IMR-90 (cell line): ENCODE measurements at regions not wholly inside any gene's neighbourhood (a gene's known extent, or its start where the extent isn't known, plus 50 kb on each side); places are given as distances from the start of the nearest gene placed in this dataset.

Experiments
- ATAC-seq: fragments of 200-7000 bp; cut with Tn5 transposase; 2 replicates; pipeline ENCODE4 v1.9.1; 2020; ENCODE audit warnings: low read depth, mild to moderate bottlenecking, moderate library complexity
- BruUV-seq: library from RNA; stranded (reverse); fragments of 400-500 nt; replicated peaks from 2 replicates; lab custom pipeline; 2021; lab: Mats Ljungman, UMichigan
- CTCF ChIA-PET: fragments of 300-600 bp; formaldehyde crosslinking; extraction: SDS; loops from one replicate; lab custom pipeline; 2021; ENCODE audit warnings: antibody characterized with exemption; lab: Yijun Ruan, JAX
- POLR2A ChIA-PET: fragments of 300-600 bp; sonication (Branson Sonifier 250); formaldehyde crosslinking; loops from one replicate; lab custom pipeline; 2022; ENCODE audit warnings: antibody characterized with exemption; ENCODE audit not compliant: unreplicated experiment; lab: Charles Lee
- DNase-seq: peaks from one replicate; pipeline ENCODE4 v3.0.0; 2013
- H2AFZ ChIP-seq: replicated peaks from 2 replicates; pipeline ENCODE3; 2013; ENCODE audit warnings: low read length, mild to moderate bottlenecking; ENCODE audit not compliant: poor library complexity
- H2AK5ac ChIP-seq: 2 replicates; pipeline ENCODE4 v1.6.1; 2013; ENCODE audit warnings: low read depth, low read length, inconsistent platforms
- H2AK9ac ChIP-seq: replicated peaks from 2 replicates; pipeline ENCODE3; 2013; ENCODE audit warnings: mild to moderate bottlenecking, low read depth, low read length, moderate library complexity; ENCODE audit not compliant: poor library complexity
- H2BK120ac ChIP-seq: 2 replicates; pipeline ENCODE4 v1.6.1; 2013; ENCODE audit warnings: low read depth, low read length, inconsistent platforms
- H2BK15ac ChIP-seq: 3 replicates; pipeline ENCODE4 v1.6.1; 2013; ENCODE audit warnings: low read depth, low read length, inconsistent platforms
- H2BK20ac ChIP-seq: 2 replicates; pipeline ENCODE4 v1.6.1; 2013; ENCODE audit warnings: low read depth, mild to moderate bottlenecking, inconsistent platforms, low read length, moderate library complexity
- H2BK5ac ChIP-seq: 2 replicates; pipeline ENCODE4 v1.6.1; 2013; ENCODE audit warnings: mild to moderate bottlenecking, low read depth, low read length, inconsistent platforms; ENCODE audit not compliant: poor library complexity, severe bottlenecking
- H3K14ac ChIP-seq: replicated peaks from 2 replicates; pipeline ENCODE4 v1.6.1; 2013; ENCODE audit warnings: low read depth, low read length, inconsistent platforms
- H3K18ac ChIP-seq: 2 replicates; pipeline ENCODE4 v1.6.1; 2013; ENCODE audit warnings: low read depth, low read length, control low read depth
- H3K23ac ChIP-seq: 2 replicates; pipeline ENCODE4 v1.6.1; 2013; ENCODE audit warnings: low read depth, low read length, inconsistent platforms
- H3K27ac ChIP-seq: 2 replicates; pipeline ENCODE4 v1.5.1; 2013; ENCODE audit warnings: mild to moderate bottlenecking, control low read depth, low read length; ENCODE audit not compliant: insufficient read depth
- H3K27me3 ChIP-seq: 2 replicates; pipeline ENCODE4 v1.6.1; 2013; ENCODE audit warnings: low read length; ENCODE audit not compliant: control insufficient read depth, insufficient read depth
- H3K36me3 ChIP-seq: 2 replicates; pipeline ENCODE4 v1.6.1; 2013; ENCODE audit warnings: low read length, mixed read lengths; ENCODE audit not compliant: control insufficient read depth, insufficient read depth
- H3K4ac ChIP-seq: 2 replicates; pipeline ENCODE4 v1.6.1; 2013; ENCODE audit warnings: low read depth, low read length, inconsistent platforms
- H3K4me1 ChIP-seq: 2 replicates; pipeline ENCODE4 v1.6.1; 2013; ENCODE audit warnings: low read length, mixed read lengths; ENCODE audit not compliant: control insufficient read depth, insufficient read depth
- H3K4me2 ChIP-seq: 2 replicates; pipeline ENCODE4 v1.6.1; 2013; ENCODE audit warnings: low read depth, mild to moderate bottlenecking, control low read depth, low read length, moderate library complexity
- H3K4me3 ChIP-seq: 2 replicates; pipeline ENCODE4 v1.5.1; 2013; ENCODE audit warnings: low read depth, mild to moderate bottlenecking, control low read depth, low read length, moderate library complexity; ENCODE audit not compliant: insufficient read depth
- H3K56ac ChIP-seq: 2 replicates; pipeline ENCODE4 v1.6.1; 2013; ENCODE audit warnings: low read length, inconsistent platforms; ENCODE audit not compliant: insufficient read depth; ENCODE audit errors: extremely low read depth
- H3K79me1 ChIP-seq, 2 experiments: 2 replicates each; pipeline ENCODE4 v1.6.1; 2013; ENCODE audit warnings: low read length in 2 of 2, inconsistent platforms in 1 of 2, low read depth in 1 of 2
- H3K9ac ChIP-seq: 2 replicates; pipeline ENCODE4 v1.6.1; 2013; ENCODE audit warnings: low read depth, low read length, control low read depth
- H3K9me1 ChIP-seq: 2 replicates; pipeline ENCODE4 v1.6.1; 2013; ENCODE audit warnings: low read length, inconsistent platforms; ENCODE audit not compliant: insufficient read depth
- H3K9me3 ChIP-seq: 2 replicates; pipeline ENCODE4 v1.6.1; 2013; ENCODE audit warnings: low read length; ENCODE audit not compliant: control insufficient read depth, insufficient read depth
- H4K20me1 ChIP-seq: 2 replicates; pipeline ENCODE4 v1.6.1; 2013; ENCODE audit warnings: low read length, inconsistent platforms; ENCODE audit not compliant: insufficient read depth
- H4K5ac ChIP-seq: 2 replicates; pipeline ENCODE4 v1.6.1; 2013; ENCODE audit warnings: mild to moderate bottlenecking, low read depth, low read length, control low read depth
- H4K8ac ChIP-seq, 2 experiments: 2 replicates each; pipeline ENCODE4 v1.6.1; 2013; ENCODE audit warnings: low read depth in 2 of 2, low read length in 2 of 2, control low read depth in 1 of 2, inconsistent platforms in 1 of 2
- H4K91ac ChIP-seq: 2 replicates; pipeline ENCODE4 v1.6.1; 2013; ENCODE audit warnings: low read depth, low read length, inconsistent platforms; ENCODE audit not compliant: insufficient read depth
- CEBPB ChIP-seq: IDR thresholded peaks from 2 replicates; pipeline ENCODE4 v1.6.1; 2012; ENCODE audit warnings: low read depth, low read length, improper control_type of control experiment
- CHD1 ChIP-seq: IDR thresholded peaks from 2 replicates; pipeline ENCODE4 v1.6.1; 2012; ENCODE audit warnings: low read depth, low read length, improper control_type of control experiment
- FOS ChIP-seq: fragments of 150-350 bp; IDR thresholded peaks from 2 replicates; pipeline ENCODE4 v1.6.1; 2016; ENCODE audit warnings: low read depth, low read length
- MAFK ChIP-seq: IDR thresholded peaks from 2 replicates; pipeline ENCODE4 v1.6.1; 2012; ENCODE audit warnings: low read depth, low read length, improper control_type of control experiment
- MAZ ChIP-seq: IDR thresholded peaks from 2 replicates; pipeline ENCODE4 v1.6.1; 2012; ENCODE audit warnings: low read depth, mild to moderate bottlenecking, low read length, improper control_type of control experiment, moderate library complexity, borderline replicate concordance
- MXI1 ChIP-seq: IDR thresholded peaks from 2 replicates; pipeline ENCODE4 v1.6.1; 2012; ENCODE audit warnings: low read depth, mild to moderate bottlenecking, low read length, moderate library complexity, borderline replicate concordance
- NFE2L2 ChIP-seq: fragments of 150-350 bp; IDR thresholded peaks from 2 replicates; pipeline ENCODE4 v1.6.1; 2016; ENCODE audit warnings: low read depth, mild to moderate bottlenecking, low read length
- POLR2A ChIP-seq: IDR thresholded peaks from 2 replicates; pipeline ENCODE4 v1.6.1; 2012; ENCODE audit warnings: mild to moderate bottlenecking, low read depth, low read length
- RCOR1 ChIP-seq: IDR thresholded peaks from 2 replicates; pipeline ENCODE4 v1.6.1; 2012; ENCODE audit warnings: mild to moderate bottlenecking, low read length, improper control_type of control experiment; ENCODE audit not compliant: insufficient replicate concordance
- RFX5 ChIP-seq: IDR thresholded peaks from 2 replicates; pipeline ENCODE4 v1.8.0; 2012; ENCODE audit warnings: low read depth, mild to moderate bottlenecking, low read length, moderate library complexity
- WGBS, 2 experiments: methylation state at CpG; one replicate each; pipeline versions ENCODE4 v1.1.5 to v1.1.7; 2013; ENCODE audit warnings: missing lambda C conversion rate in 2 of 2; ENCODE audit not compliant: insufficient read length in 1 of 2; ENCODE audit errors: extremely low coverage in 2 of 2; 5-methylcytosine and 5-hydroxymethylcytosine counted together
- dilution Hi-C: fragments of 300-500 bp; cut with HindIII; formaldehyde crosslinking; loops from one replicate; pipeline ENCODE4 v1.14.3; 2018; ENCODE audit warnings: low sequenced_read_pairs; ENCODE audit not compliant: unreplicated experiment
- in situ Hi-C: fragments of 300-500 bp; cut with MboI; formaldehyde crosslinking; loops from 3 replicates; pipeline ENCODE4 v1.14.3; 2019; ENCODE audit warnings: low sequenced_read_pairs, inconsistent platforms, mixed read lengths
- intact Hi-C: fragments of 100-400 bp; cut with micrococcal nuclease; formaldehyde crosslinking; loops from 2 replicates; pipeline ENCODE4 v1.10.0; 2022
- TF ChIP-seq, protein P1 (sequence below): fragments of 150-350 bp; IDR thresholded peaks from 2 replicates; pipeline ENCODE4 v1.6.1; 2016; ENCODE audit warnings: low read depth, mild to moderate bottlenecking, low read length, moderate library complexity, borderline replicate concordance
- TF ChIP-seq, protein P2 (sequence below): fragments of 150-350 bp; IDR thresholded peaks from 2 replicates; pipeline ENCODE4 v1.6.1; 2017; ENCODE audit warnings: mild to moderate bottlenecking, antibody characterized with exemption, low read length, low read depth
- TF ChIP-seq, protein P3 (sequence below): conservative IDR thresholded peaks from 2 replicates; pipeline ENCODE4 v1.5.1; 2012; ENCODE audit warnings: mild to moderate bottlenecking, low read depth, low read length, improper control_type of control experiment

DNA sequence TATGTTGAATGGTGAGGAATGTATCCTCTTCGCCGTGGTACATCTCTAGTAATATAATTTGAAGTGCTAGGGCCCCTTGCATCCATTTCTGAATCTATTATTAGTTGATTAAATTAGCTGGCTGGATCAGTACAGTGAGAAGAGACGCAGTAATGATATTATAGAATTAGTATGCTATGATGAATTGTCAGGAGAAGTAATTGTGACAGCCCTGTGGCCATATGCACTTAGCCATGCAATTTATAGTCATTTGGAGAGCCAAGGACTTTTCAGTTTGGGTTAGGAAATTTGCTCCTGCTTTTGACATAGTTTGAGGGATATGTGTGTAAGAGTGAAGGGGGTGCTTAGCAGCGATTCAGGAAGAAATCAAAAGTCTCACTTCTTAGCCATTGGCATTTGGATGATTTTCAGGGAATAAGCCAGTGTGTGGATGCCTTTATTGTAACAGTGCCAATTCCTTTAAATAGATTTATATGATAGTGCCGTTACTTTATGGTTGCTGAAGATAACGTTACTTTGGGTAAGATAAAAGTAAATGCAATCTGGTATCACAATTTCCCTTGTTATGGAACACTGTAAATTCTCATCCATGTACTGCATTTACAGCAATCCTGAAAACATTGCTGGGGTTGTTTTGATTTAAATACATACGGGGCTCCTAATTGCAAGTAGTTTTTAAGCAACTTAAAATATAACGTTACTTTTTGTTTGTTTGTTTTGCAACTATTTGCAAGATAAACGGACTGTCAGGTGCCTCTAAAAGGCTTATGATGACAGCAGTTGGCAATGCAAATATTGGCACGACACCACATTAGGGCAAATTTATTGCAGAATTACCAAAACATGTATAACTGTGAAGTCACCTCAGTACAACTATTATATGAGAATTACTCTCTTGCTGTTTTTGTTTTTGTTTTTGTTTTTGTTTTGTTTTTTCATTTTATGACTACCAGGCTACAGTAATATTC lies 875.4 kb upstream of the WWC1 start (continued):
- TF ChIP-seq CEBPB: no peak

DNA sequence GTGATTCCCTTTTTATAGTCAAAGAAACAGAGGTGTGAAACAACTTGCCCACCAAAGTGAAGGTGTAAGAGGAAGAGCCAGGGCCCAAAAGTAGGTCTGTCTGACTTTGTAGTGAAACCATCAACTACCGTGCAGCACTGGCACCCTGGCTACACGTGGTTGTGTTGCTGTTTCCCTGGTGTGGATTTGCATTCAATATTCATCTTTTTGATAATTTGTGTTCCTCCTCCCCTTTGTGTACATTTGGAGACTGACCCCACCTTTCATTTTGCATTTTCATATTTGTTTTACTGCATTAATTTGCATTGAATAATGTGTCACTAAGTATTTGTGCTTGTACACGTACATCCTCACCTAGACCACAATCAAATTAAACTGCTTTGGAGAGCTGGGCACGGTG lies 873.8 kb upstream of the WWC1 start:
- Histone ChIP-seq H3K27me3 (no peaks in the 10 kb centered on the region), H2BK20ac (no peak overlapping the region), H4K8ac (no peak overlapping the region), H2BK120ac (no peak overlapping the region), H3K79me1 (no peaks in the 10 kb centered on the region), H2AK5ac (no peak overlapping the region), H4K5ac (no peak overlapping the region), H2AK9ac (no peak overlapping the region), H3K18ac (no peak overlapping the region), H2AFZ (no peak overlapping the region), H3K4ac (no peak overlapping the region), H3K4me3 (no peak overlapping the region), H3K9me1 (no peaks in the 10 kb centered on the region), H3K4me1 (no peaks in the 10 kb centered on the region), H3K36me3 (no peaks in the 10 kb centered on the region), H3K9me3 (no peaks in the 10 kb centered on the region), H3K56ac (no peak overlapping the region), H3K9ac (no peak overlapping the region), H4K20me1 (no peaks in the 10 kb centered on the region), H2BK5ac (no peak overlapping the region), H3K23ac (no peak overlapping the region), H2BK15ac (no peak overlapping the region), H3K14ac (no peak overlapping the region), H4K91ac (no peak overlapping the region), H3K27ac (no peak overlapping the region), H3K4me2 (no peak overlapping the region)
- DNase-seq: no peak
- ChIA-PET POLR2A (no interaction called here), CTCF (no interaction called here)
- ATAC-seq: no peak
- intact Hi-C loops (no loop called here), in situ Hi-C loops (no loop called here), dilution Hi-C loops (no loop called here)
- WGBS, 2 experiments: no CpG with 5 or more reads among the region's 4 CpGs
- BruUV-seq: no TSS peak
- TF ChIP-seq RFX5 (no peak), MXI1 (no peak), CHD1 (no peak), NFE2L2 (no peak), POLR2A (no peak), RCOR1 (no peak), MAFK (no peak), MAZ (no peak), FOS (no peak)
- TF ChIP-seq, protein P1, sequence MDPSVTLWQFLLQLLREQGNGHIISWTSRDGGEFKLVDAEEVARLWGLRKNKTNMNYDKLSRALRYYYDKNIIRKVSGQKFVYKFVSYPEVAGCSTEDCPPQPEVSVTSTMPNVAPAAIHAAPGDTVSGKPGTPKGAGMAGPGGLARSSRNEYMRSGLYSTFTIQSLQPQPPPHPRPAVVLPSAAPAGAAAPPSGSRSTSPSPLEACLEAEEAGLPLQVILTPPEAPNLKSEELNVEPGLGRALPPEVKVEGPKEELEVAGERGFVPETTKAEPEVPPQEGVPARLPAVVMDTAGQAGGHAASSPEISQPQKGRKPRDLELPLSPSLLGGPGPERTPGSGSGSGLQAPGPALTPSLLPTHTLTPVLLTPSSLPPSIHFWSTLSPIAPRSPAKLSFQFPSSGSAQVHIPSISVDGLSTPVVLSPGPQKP: no peak
- TF ChIP-seq, protein P2, sequence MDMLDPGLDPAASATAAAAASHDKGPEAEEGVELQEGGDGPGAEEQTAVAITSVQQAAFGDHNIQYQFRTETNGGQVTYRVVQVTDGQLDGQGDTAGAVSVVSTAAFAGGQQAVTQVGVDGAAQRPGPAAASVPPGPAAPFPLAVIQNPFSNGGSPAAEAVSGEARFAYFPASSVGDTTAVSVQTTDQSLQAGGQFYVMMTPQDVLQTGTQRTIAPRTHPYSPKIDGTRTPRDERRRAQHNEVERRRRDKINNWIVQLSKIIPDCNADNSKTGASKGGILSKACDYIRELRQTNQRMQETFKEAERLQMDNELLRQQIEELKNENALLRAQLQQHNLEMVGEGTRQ: no peak
- TF ChIP-seq, protein P3, sequence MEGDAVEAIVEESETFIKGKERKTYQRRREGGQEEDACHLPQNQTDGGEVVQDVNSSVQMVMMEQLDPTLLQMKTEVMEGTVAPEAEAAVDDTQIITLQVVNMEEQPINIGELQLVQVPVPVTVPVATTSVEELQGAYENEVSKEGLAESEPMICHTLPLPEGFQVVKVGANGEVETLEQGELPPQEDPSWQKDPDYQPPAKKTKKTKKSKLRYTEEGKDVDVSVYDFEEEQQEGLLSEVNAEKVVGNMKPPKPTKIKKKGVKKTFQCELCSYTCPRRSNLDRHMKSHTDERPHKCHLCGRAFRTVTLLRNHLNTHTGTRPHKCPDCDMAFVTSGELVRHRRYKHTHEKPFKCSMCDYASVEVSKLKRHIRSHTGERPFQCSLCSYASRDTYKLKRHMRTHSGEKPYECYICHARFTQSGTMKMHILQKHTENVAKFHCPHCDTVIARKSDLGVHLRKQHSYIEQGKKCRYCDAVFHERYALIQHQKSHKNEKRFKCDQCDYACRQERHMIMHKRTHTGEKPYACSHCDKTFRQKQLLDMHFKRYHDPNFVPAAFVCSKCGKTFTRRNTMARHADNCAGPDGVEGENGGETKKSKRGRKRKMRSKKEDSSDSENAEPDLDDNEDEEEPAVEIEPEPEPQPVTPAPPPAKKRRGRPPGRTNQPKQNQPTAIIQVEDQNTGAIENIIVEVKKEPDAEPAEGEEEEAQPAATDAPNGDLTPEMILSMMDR: no peak
